WTC11 (cell line): ENCODE measurements at regions not wholly inside any gene's neighbourhood (a gene's known extent, or its start where the extent isn't known, plus 50 kb on each side); places are given as distances from the start of the nearest gene placed in this dataset.

Experiments used
- ATAC-seq: fragments of 200-7000 bp; cut with Tn5 transposase; 2 replicates; pipeline ENCODE4 v1.10.0; 2021; ENCODE audit warnings: mild to moderate bottlenecking, moderate library complexity
- CTCF ChIA-PET: fragments of 300-600 bp; sonication (Branson Sonifier 250); formaldehyde crosslinking; loops from one replicate; lab custom pipeline; 2021; ENCODE audit warnings: antibody characterized with exemption; lab: Charles Lee
- POLR2A ChIA-PET: fragments of 350-600 bp; sonication (Branson Sonifier 250); formaldehyde crosslinking; loops from one replicate; lab custom pipeline; 2021; ENCODE audit warnings: antibody characterized with exemption; lab: Charles Lee
- DNase-seq: peaks from one replicate; pipeline ENCODE4 v3.0.0; 2021; ENCODE audit warnings: low spot score
- H3K27ac Mint-ChIP-seq: 2 replicates; pipeline ENCODE4 v1.8.0; 2021; ENCODE audit warnings: mixed read lengths
- H3K27me3 Mint-ChIP-seq: 2 replicates; pipeline ENCODE4 v1.8.0; 2021; ENCODE audit warnings: low read depth, mild to moderate bottlenecking, moderate library complexity, mixed read lengths
- H3K36me3 Mint-ChIP-seq: 2 replicates; pipeline ENCODE4 v1.8.0; 2021; ENCODE audit warnings: mixed read lengths
- H3K4me1 Mint-ChIP-seq: 2 replicates; pipeline ENCODE4 v1.8.0; 2022; ENCODE audit warnings: mixed read lengths
- H3K4me3 Mint-ChIP-seq: 2 replicates; pipeline ENCODE4 v1.8.0; 2021; ENCODE audit warnings: mild to moderate bottlenecking, moderate library complexity, mixed read lengths
- H3K9me3 Mint-ChIP-seq: 2 replicates; pipeline ENCODE4 v1.8.0; 2021; ENCODE audit warnings: mixed read lengths
- CBFB ChIP-seq: sonication (generic); formaldehyde crosslinking; IDR thresholded peaks from 2 replicates; pipeline ENCODE4 v1.8.1; 2022; ENCODE audit warnings: mild to moderate bottlenecking, low read depth, missing genetic modification reagents
- CREM ChIP-seq: sonication (generic); formaldehyde crosslinking; IDR thresholded peaks from 2 replicates; pipeline ENCODE4 v1.8.1; 2022; ENCODE audit warnings: mild to moderate bottlenecking, missing genetic modification reagents, moderate library complexity
- ETV6 ChIP-seq: sonication (generic); formaldehyde crosslinking; IDR thresholded peaks from 2 replicates; pipeline ENCODE4 v1.8.1; 2022; ENCODE audit warnings: mild to moderate bottlenecking, missing genetic modification reagents
- FOXK1 ChIP-seq: sonication (generic); formaldehyde crosslinking; IDR thresholded peaks from 2 replicates; pipeline ENCODE4 v1.8.0; 2022; ENCODE audit warnings: mild to moderate bottlenecking, moderate library complexity, missing genetic modification reagents
- FOXP1 ChIP-seq: sonication (generic); formaldehyde crosslinking; IDR thresholded peaks from 2 replicates; pipeline ENCODE4 v1.8.0; 2022; ENCODE audit warnings: missing genetic modification reagents, mild to moderate bottlenecking, moderate library complexity, borderline replicate concordance
- KAT7 ChIP-seq: sonication (generic); formaldehyde crosslinking; IDR thresholded peaks from 2 replicates; pipeline ENCODE4 v1.8.1; 2023; ENCODE audit warnings: missing genetic modification reagents, mild to moderate bottlenecking, borderline replicate concordance
- NFYB ChIP-seq: sonication (generic); formaldehyde crosslinking; conservative IDR thresholded peaks from 2 replicates; pipeline ENCODE4 v1.8.0; 2022; ENCODE audit warnings: low read depth, missing genetic modification reagents
- OVOL2 ChIP-seq: fragments of 250-450 bp; sonication (Bioruptor Pico); IDR thresholded peaks from 2 replicates; pipeline ENCODE4 v1.9.0; 2021; ENCODE audit warnings: mild to moderate bottlenecking, borderline replicate concordance
- SMAD3 ChIP-seq: sonication (generic); formaldehyde crosslinking; IDR thresholded peaks from 2 replicates; pipeline ENCODE4 v1.8.0; 2022; ENCODE audit warnings: missing genetic modification reagents, mild to moderate bottlenecking, borderline replicate concordance
- SMAD4 ChIP-seq: sonication (generic); formaldehyde crosslinking; IDR thresholded peaks from 2 replicates; pipeline ENCODE4 v1.8.0; 2022; ENCODE audit warnings: mild to moderate bottlenecking, missing genetic modification reagents
- ZNF219 ChIP-seq: sonication (generic); formaldehyde crosslinking; IDR thresholded peaks from 2 replicates; pipeline ENCODE4 v1.8.0; 2023; ENCODE audit warnings: missing genetic modification reagents, mild to moderate bottlenecking, borderline replicate concordance
- ZNF423 ChIP-seq: fragments of 250-450 bp; sonication (Bioruptor Pico); IDR thresholded peaks from 2 replicates; pipeline ENCODE4 v2.1.2; 2022; ENCODE audit warnings: mild to moderate bottlenecking, moderate library complexity
- TF ChIP-seq, protein P1 (sequence below): sonication (generic); formaldehyde crosslinking; IDR thresholded peaks from 2 replicates; pipeline ENCODE4 v1.8.0; 2022; ENCODE audit warnings: missing genetic modification reagents
- TF ChIP-seq, protein P2 (sequence below): sonication (generic); formaldehyde crosslinking; conservative IDR thresholded peaks from 2 replicates; pipeline ENCODE4 v1.8.1; 2023; ENCODE audit warnings: mild to moderate bottlenecking, low read depth, missing genetic modification reagents, moderate library complexity
- TF ChIP-seq, protein P3 (sequence below): sonication (generic); formaldehyde crosslinking; IDR thresholded peaks from 2 replicates; pipeline ENCODE4 v1.8.1; 2023; ENCODE audit warnings: mild to moderate bottlenecking, missing genetic modification reagents
- TF ChIP-seq, protein P4 (sequence below): sonication (generic); formaldehyde crosslinking; IDR thresholded peaks from 2 replicates; pipeline ENCODE4 v1.8.1; 2023; ENCODE audit warnings: mild to moderate bottlenecking, missing genetic modification reagents
- TF ChIP-seq, protein P5 (sequence below): fragments of 250-450 bp; sonication (Bioruptor Pico); IDR thresholded peaks from 2 replicates; pipeline ENCODE4 v1.9.0; 2021; ENCODE audit warnings: mild to moderate bottlenecking
- TF ChIP-seq, protein P6 (sequence below): sonication (generic); formaldehyde crosslinking; IDR thresholded peaks from 2 replicates; pipeline ENCODE4 v1.8.0; 2023; ENCODE audit warnings: missing genetic modification reagents
- TF ChIP-seq, protein P7 (sequence below): sonication (generic); formaldehyde crosslinking; IDR thresholded peaks from 2 replicates; pipeline ENCODE4 v1.8.0; 2022; ENCODE audit warnings: mild to moderate bottlenecking, missing genetic modification reagents

DNA sequence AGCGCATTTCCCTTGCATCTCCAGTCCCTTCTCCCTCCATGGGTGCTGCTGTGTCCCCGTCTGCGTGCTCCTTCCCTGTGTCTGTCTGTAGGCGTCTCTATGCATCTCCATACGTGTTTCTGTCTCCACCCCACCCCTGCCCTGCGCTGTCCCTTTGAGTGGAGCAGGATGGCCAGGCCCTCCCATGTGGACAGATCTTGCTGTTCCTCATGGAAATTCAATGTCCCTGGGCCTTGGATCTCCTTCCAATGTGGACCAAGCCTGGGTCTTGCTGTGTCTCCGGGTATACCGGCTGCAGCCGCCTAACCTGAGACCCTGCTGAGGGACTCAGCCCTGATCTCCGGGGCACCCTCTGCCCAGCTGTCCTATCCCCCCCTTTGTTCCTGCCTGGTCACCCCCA, 172.7 kb downstream of the BMP7 start (continued):
- TF ChIP-seq, protein P1, sequence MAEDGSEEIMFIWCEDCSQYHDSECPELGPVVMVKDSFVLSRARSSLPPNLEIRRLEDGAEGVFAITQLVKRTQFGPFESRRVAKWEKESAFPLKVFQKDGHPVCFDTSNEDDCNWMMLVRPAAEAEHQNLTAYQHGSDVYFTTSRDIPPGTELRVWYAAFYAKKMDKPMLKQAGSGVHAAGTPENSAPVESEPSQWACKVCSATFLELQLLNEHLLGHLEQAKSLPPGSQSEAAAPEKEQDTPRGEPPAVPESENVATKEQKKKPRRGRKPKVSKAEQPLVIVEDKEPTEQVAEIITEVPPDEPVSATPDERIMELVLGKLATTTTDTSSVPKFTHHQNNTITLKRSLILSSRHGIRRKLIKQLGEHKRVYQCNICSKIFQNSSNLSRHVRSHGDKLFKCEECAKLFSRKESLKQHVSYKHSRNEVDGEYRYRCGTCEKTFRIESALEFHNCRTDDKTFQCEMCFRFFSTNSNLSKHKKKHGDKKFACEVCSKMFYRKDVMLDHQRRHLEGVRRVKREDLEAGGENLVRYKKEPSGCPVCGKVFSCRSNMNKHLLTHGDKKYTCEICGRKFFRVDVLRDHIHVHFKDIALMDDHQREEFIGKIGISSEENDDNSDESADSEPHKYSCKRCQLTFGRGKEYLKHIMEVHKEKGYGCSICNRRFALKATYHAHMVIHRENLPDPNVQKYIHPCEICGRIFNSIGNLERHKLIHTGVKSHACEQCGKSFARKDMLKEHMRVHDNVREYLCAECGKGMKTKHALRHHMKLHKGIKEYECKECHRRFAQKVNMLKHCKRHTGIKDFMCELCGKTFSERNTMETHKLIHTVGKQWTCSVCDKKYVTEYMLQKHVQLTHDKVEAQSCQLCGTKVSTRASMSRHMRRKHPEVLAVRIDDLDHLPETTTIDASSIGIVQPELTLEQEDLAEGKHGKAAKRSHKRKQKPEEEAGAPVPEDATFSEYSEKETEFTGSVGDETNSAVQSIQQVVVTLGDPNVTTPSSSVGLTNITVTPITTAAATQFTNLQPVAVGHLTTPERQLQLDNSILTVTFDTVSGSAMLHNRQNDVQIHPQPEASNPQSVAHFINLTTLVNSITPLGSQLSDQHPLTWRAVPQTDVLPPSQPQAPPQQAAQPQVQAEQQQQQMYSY (CRISPR knock-in tag) = no peak
- TF ChIP-seq, protein P2, sequence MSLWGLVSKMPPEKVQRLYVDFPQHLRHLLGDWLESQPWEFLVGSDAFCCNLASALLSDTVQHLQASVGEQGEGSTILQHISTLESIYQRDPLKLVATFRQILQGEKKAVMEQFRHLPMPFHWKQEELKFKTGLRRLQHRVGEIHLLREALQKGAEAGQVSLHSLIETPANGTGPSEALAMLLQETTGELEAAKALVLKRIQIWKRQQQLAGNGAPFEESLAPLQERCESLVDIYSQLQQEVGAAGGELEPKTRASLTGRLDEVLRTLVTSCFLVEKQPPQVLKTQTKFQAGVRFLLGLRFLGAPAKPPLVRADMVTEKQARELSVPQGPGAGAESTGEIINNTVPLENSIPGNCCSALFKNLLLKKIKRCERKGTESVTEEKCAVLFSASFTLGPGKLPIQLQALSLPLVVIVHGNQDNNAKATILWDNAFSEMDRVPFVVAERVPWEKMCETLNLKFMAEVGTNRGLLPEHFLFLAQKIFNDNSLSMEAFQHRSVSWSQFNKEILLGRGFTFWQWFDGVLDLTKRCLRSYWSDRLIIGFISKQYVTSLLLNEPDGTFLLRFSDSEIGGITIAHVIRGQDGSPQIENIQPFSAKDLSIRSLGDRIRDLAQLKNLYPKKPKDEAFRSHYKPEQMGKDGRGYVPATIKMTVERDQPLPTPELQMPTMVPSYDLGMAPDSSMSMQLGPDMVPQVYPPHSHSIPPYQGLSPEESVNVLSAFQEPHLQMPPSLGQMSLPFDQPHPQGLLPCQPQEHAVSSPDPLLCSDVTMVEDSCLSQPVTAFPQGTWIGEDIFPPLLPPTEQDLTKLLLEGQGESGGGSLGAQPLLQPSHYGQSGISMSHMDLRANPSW (CRISPR knock-in tag) = no peak

DNA sequence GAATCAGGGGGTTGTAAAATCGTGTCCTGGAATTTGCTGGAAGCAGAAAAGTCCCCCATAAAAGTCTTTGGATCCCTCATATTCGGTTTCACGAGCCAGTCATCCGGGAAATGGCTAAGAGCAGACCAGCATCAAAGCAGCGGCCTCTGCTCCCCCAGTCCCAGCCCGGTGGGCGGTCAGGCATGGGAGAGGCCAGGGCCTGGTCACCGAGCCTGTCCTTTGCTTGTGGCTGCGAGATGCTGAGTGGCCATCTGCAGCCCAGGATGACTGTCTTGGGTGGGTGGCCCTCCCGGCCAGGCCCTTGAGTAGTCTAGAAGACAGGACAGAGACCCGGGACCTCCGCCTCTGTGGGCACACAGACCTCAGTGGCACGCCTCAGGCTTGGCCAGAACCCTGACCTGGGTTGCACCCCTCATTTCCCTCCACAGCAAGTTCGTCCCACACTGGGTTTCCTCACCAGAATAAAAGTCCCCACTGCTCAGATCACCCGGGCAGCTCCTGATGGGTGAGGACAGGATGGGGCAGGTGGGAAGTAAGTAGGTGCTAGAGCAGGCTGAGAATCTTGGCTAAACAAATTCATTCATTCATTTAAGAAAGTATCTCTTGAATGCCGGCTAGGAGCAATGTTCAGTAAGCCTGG, 172.1 kb downstream of the BMP7 start:
- CTCF ChIA-PET = interaction anchor here (1.5 to 7.2 kb wide), 2 partner anchors 150 to 236 kb away, joined by 3 to 239 read pairs; partner anchors contain the start of gene SPO11
- DNase-seq = no peak
- Mint-ChIP-seq H3K4me1 (peaks cover 7% of the 10 kb centered on the region), H3K4me3 (no peak overlapping the region), H3K36me3 (no peaks in the 10 kb centered on the region), H3K9me3 (no peaks in the 10 kb centered on the region), H3K27ac (no peak overlapping the region), H3K27me3 (peaks cover 21% of the 10 kb centered on the region)
- TF ChIP-seq FOXK1 (no peak), ZNF219 (CRISPR knock-in tag) (no peak), ZNF423 (CRISPR knock-in tag) (no peak), CREM (CRISPR knock-in tag) (no peak), SMAD3 (CRISPR knock-in tag) (no peak)
- TF ChIP-seq, protein P3, sequence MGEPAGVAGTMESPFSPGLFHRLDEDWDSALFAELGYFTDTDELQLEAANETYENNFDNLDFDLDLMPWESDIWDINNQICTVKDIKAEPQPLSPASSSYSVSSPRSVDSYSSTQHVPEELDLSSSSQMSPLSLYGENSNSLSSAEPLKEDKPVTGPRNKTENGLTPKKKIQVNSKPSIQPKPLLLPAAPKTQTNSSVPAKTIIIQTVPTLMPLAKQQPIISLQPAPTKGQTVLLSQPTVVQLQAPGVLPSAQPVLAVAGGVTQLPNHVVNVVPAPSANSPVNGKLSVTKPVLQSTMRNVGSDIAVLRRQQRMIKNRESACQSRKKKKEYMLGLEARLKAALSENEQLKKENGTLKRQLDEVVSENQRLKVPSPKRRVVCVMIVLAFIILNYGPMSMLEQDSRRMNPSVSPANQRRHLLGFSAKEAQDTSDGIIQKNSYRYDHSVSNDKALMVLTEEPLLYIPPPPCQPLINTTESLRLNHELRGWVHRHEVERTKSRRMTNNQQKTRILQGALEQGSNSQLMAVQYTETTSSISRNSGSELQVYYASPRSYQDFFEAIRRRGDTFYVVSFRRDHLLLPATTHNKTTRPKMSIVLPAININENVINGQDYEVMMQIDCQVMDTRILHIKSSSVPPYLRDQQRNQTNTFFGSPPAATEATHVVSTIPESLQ (CRISPR knock-in tag) = no peak
- no peak for ATAC-seq
- POLR2A ChIA-PET = no interaction called here

DNA sequence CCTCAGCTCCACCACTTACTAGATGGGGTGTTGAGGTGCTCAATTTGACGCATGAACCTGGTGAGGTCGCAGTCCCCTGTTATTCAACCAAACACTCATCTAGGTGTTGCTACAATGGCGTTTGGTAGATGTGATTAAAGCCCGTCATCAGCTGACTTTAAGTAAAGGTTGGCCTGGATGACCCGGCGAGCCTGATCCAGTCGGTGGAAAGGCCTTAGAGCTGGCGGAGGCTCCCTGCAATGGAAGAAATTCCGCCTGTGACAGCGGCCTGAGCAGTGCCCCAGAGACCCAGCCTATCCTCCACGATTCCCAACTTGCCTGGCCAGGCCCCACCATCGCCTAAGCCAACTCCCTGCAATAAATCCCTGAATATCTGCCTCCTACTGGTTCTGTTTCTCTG, 171.4 kb downstream of the BMP7 start:
- no peak overlapping the region for H3K4me3 Mint-ChIP-seq
- peaks cover 18% of the 10 kb centered on the region for H3K27me3 Mint-ChIP-seq
- no peak for ATAC-seq
- peaks cover 6% of the 10 kb centered on the region for H3K9me3 Mint-ChIP-seq
- peaks cover 7% of the 10 kb centered on the region for H3K4me1 Mint-ChIP-seq
- POLR2A ChIA-PET = no interaction called here
- CTCF ChIA-PET = interaction anchor here (1.2 to 7.2 kb wide), 4 partner anchors 14 to 236 kb away, joined by 3 to 239 read pairs (median 4); partner anchors contain the start of gene SPO11
- no peaks in the 10 kb centered on the region for H3K36me3 Mint-ChIP-seq
- no peak overlapping the region for H3K27ac Mint-ChIP-seq
- no peak for DNase-seq
- TF ChIP-seq NFYB (CRISPR knock-in tag) = no peak
- TF ChIP-seq KAT7 = no peak
- TF ChIP-seq, protein P4, sequence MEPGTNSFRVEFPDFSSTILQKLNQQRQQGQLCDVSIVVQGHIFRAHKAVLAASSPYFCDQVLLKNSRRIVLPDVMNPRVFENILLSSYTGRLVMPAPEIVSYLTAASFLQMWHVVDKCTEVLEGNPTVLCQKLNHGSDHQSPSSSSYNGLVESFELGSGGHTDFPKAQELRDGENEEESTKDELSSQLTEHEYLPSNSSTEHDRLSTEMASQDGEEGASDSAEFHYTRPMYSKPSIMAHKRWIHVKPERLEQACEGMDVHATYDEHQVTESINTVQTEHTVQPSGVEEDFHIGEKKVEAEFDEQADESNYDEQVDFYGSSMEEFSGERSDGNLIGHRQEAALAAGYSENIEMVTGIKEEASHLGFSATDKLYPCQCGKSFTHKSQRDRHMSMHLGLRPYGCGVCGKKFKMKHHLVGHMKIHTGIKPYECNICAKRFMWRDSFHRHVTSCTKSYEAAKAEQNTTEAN (CRISPR knock-in tag) = no peak
- TF ChIP-seq SMAD4 = no peak
- TF ChIP-seq, protein P5, sequence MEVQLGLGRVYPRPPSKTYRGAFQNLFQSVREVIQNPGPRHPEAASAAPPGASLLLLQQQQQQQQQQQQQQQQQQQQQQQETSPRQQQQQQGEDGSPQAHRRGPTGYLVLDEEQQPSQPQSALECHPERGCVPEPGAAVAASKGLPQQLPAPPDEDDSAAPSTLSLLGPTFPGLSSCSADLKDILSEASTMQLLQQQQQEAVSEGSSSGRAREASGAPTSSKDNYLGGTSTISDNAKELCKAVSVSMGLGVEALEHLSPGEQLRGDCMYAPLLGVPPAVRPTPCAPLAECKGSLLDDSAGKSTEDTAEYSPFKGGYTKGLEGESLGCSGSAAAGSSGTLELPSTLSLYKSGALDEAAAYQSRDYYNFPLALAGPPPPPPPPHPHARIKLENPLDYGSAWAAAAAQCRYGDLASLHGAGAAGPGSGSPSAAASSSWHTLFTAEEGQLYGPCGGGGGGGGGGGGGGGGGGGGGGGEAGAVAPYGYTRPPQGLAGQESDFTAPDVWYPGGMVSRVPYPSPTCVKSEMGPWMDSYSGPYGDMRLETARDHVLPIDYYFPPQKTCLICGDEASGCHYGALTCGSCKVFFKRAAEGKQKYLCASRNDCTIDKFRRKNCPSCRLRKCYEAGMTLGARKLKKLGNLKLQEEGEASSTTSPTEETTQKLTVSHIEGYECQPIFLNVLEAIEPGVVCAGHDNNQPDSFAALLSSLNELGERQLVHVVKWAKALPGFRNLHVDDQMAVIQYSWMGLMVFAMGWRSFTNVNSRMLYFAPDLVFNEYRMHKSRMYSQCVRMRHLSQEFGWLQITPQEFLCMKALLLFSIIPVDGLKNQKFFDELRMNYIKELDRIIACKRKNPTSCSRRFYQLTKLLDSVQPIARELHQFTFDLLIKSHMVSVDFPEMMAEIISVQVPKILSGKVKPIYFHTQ (CRISPR knock-in tag) = no peak
- TF ChIP-seq ZNF423 (CRISPR knock-in tag) = no peak
- TF ChIP-seq FOXP1 (CRISPR knock-in tag) = no peak
- TF ChIP-seq, protein P6, sequence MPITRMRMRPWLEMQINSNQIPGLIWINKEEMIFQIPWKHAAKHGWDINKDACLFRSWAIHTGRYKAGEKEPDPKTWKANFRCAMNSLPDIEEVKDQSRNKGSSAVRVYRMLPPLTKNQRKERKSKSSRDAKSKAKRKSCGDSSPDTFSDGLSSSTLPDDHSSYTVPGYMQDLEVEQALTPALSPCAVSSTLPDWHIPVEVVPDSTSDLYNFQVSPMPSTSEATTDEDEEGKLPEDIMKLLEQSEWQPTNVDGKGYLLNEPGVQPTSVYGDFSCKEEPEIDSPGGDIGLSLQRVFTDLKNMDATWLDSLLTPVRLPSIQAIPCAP (CRISPR knock-in tag) = no peak
- TF ChIP-seq, protein P7, sequence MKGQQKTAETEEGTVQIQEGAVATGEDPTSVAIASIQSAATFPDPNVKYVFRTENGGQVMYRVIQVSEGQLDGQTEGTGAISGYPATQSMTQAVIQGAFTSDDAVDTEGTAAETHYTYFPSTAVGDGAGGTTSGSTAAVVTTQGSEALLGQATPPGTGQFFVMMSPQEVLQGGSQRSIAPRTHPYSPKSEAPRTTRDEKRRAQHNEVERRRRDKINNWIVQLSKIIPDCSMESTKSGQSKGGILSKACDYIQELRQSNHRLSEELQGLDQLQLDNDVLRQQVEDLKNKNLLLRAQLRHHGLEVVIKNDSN (CRISPR knock-in tag) = no peak
- no peak for TF ChIP-seq OVOL2 (CRISPR knock-in tag)
- TF ChIP-seq CBFB (CRISPR knock-in tag) = no peak
- TF ChIP-seq ETV6 (CRISPR knock-in tag) = no peak
